H1 (cell line): ENCODE measurements at regions not wholly inside any gene's neighbourhood (a gene's known extent, or its start where the extent isn't known, plus 50 kb on each side); places are given as distances from the start of the nearest gene placed in this dataset.

ENCODE experiments used
- CTCF ChIA-PET: fragments of 300-600 bp; sonication (Branson Sonifier 250); formaldehyde crosslinking; loops from one replicate; lab custom pipeline; 2021; ENCODE audit not compliant: partially characterized antibody; lab: Charles Lee
- POLR2A ChIA-PET: fragments of 300-600 bp; sonication (Branson Sonifier 250); formaldehyde crosslinking; loops from one replicate; lab custom pipeline; 2021; ENCODE audit warnings: inconsistent platforms; ENCODE audit not compliant: partially characterized antibody; lab: Charles Lee
- DNase-seq, 2 experiments: peaks; one replicate each; pipeline versions ENCODE4 v3.0.0 to v3.0.0-alpha.2; 2010 to 2022; ENCODE audit warnings: low spot score in 2 of 2, low read depth in 1 of 2, mixed read lengths in 1 of 2
- FAIRE-seq: peaks from 2 replicates; lab custom pipeline; 2011; peaks lifted over from hg19 to GRCh38; lab: Jason Lieb, UNC
- H2AFZ ChIP-seq: 2 replicates; pipeline ENCODE4 v1.8.1; 2012; ENCODE audit warnings: low read length, inconsistent platforms
- H2AK5ac ChIP-seq: 2 replicates; pipeline ENCODE4 v1.6.1; 2013; ENCODE audit warnings: low read depth, low read length
- H2BK120ac ChIP-seq: replicated peaks from 2 replicates; pipeline ENCODE3; 2013; ENCODE audit warnings: low read depth, low read length, inconsistent platforms
- H2BK12ac ChIP-seq: 2 replicates; pipeline ENCODE4 v1.6.1; 2013; ENCODE audit warnings: low read depth, low read length
- H2BK15ac ChIP-seq: 2 replicates; pipeline ENCODE4 v1.6.1; 2013; ENCODE audit warnings: low read length
- H2BK20ac ChIP-seq: 2 replicates; pipeline ENCODE4 v1.6.1; 2013; ENCODE audit warnings: low read length
- H2BK5ac ChIP-seq: 2 replicates; pipeline ENCODE4 v1.6.1; 2013; ENCODE audit warnings: low read depth, low read length
- H3K14ac ChIP-seq: 2 replicates; pipeline ENCODE4 v1.6.1; 2013; ENCODE audit warnings: inconsistent platforms; ENCODE audit not compliant: insufficient read length
- H3K18ac ChIP-seq: 2 replicates; pipeline ENCODE4 v1.6.1; 2013; ENCODE audit warnings: low read length; ENCODE audit errors: extremely low read depth
- H3K23ac ChIP-seq: 2 replicates; pipeline ENCODE4 v1.6.1; 2013; ENCODE audit warnings: inconsistent platforms; ENCODE audit not compliant: insufficient read length
- H3K23me2 ChIP-seq: 2 replicates; pipeline ENCODE4 v1.6.1; 2013; ENCODE audit warnings: low read depth, low read length
- H3K27ac ChIP-seq: 2 replicates; pipeline ENCODE4 v1.6.1; 2011; ENCODE audit warnings: low read depth, low read length, inconsistent platforms
- H3K27me3 ChIP-seq, 4 experiments: replicated peaks in 1 of 4; 1 replicate in 1 of 4; 2 replicates in 3 of 4; pipeline versions ENCODE4 v1.6.1 to v1.8.1; 2011 to 2013; ENCODE audit warnings: low read length in 3 of 4, mild to moderate bottlenecking in 3 of 4, inconsistent platforms in 2 of 4, mixed read lengths in 2 of 4, moderate library complexity in 1 of 4; ENCODE audit not compliant: control insufficient read depth in 3 of 4, insufficient read depth in 3 of 4; ENCODE audit errors: extremely low read depth in 1 of 4
- H3K36me3 ChIP-seq, 4 experiments: 2 replicates each; pipeline versions ENCODE4 v1.6.1 to v1.8.1; 2011 to 2013; ENCODE audit warnings: mild to moderate bottlenecking in 4 of 4, low read length in 3 of 4, moderate library complexity in 2 of 4, control low read depth in 1 of 4, inconsistent platforms in 1 of 4; ENCODE audit not compliant: insufficient read depth in 4 of 4, control insufficient read depth in 2 of 4
- H3K4ac ChIP-seq: replicated peaks from 2 replicates; pipeline ENCODE3; 2013; ENCODE audit warnings: low read length, low read depth, mixed read lengths, inconsistent platforms; ENCODE audit not compliant: insufficient read length
- H3K4me1 ChIP-seq, 4 experiments: replicated peaks in 1 of 4; 1 replicate in 1 of 4; 2 replicates in 3 of 4; pipeline versions ENCODE4 v1.6.1 to v1.8.1; 2011 to 2013; ENCODE audit warnings: low read length in 3 of 4, inconsistent platforms in 2 of 4, mixed read lengths in 1 of 4; ENCODE audit not compliant: insufficient read depth in 4 of 4, control insufficient read depth in 3 of 4
- H3K4me2 ChIP-seq, 2 experiments: 2 replicates each; pipeline versions ENCODE4 v1.6.1 to v1.8.1; 2011 to 2013; ENCODE audit warnings: low read depth in 2 of 2, low read length in 2 of 2, control low read depth in 1 of 2, inconsistent platforms in 1 of 2, mild to moderate bottlenecking in 1 of 2; ENCODE audit not compliant: insufficient read depth in 1 of 2
- H3K4me3 ChIP-seq, 4 experiments: fragments of 200-600, 300-600 bp in 1 of 4; sonication (generic), shearing (Covaris generic), sonication (Bioruptor Twin) in 1 of 4; 2 replicates each; pipeline versions ENCODE4 v1.5.1 to v1.8.1; 2011 to 2016; ENCODE audit warnings: low read length in 4 of 4, low read depth in 3 of 4, control low read depth in 2 of 4, inconsistent platforms in 2 of 4, mild to moderate bottlenecking in 2 of 4, mixed read lengths in 1 of 4, moderate library complexity in 1 of 4; ENCODE audit not compliant: insufficient read depth in 2 of 4; ENCODE audit errors: extremely low read depth in 1 of 4
- H3K56ac ChIP-seq: replicated peaks from 2 replicates; pipeline ENCODE3; 2013; ENCODE audit warnings: low read depth, mild to moderate bottlenecking, mixed read lengths, low read length, inconsistent platforms; ENCODE audit not compliant: insufficient read length
- H3K79me1 ChIP-seq: 2 replicates; pipeline ENCODE4 v1.6.1; 2013; ENCODE audit warnings: low read depth, low read length, control low read depth
- H3K79me2 ChIP-seq, 2 experiments: 2 replicates each; pipeline versions ENCODE4 v1.6.1 to v1.8.1; 2012 to 2013; ENCODE audit warnings: low read length in 2 of 2, mild to moderate bottlenecking in 2 of 2, inconsistent platforms in 1 of 2; ENCODE audit not compliant: insufficient read depth in 2 of 2, control insufficient read depth in 1 of 2
- H3K9ac ChIP-seq, 4 experiments: replicated peaks in 1 of 4; 1 replicate in 1 of 4; 2 replicates in 3 of 4; pipeline versions ENCODE4 v1.6.1 to v1.8.1; 2011 to 2013; ENCODE audit warnings: low read depth in 3 of 4, low read length in 3 of 4, control low read depth in 2 of 4, mild to moderate bottlenecking in 2 of 4, moderate library complexity in 2 of 4, inconsistent platforms in 1 of 4; ENCODE audit errors: extremely low read depth in 1 of 4
- H3K9me3 ChIP-seq, 2 experiments: 2 replicates each; pipeline versions ENCODE4 v1.6.1 to v1.8.1; 2012 to 2013; ENCODE audit warnings: mild to moderate bottlenecking in 2 of 2, moderate library complexity in 2 of 2, control low read depth in 1 of 2, inconsistent platforms in 1 of 2, low read depth in 1 of 2, low read length in 1 of 2, mixed read lengths in 1 of 2; ENCODE audit not compliant: insufficient read depth in 2 of 2
- H4K20me1 ChIP-seq, 2 experiments: replicated peaks in 1 of 2; 2 replicates each; pipeline versions ENCODE3 to v1.8.1; 2011 to 2013; ENCODE audit warnings: inconsistent platforms in 2 of 2, low read length in 2 of 2, mild to moderate bottlenecking in 1 of 2; ENCODE audit not compliant: insufficient read depth in 2 of 2, control insufficient read depth in 1 of 2
- H4K5ac ChIP-seq: 2 replicates; pipeline ENCODE4 v1.6.1; 2013; ENCODE audit warnings: low read length, low read depth, mixed read lengths, inconsistent platforms; ENCODE audit not compliant: insufficient read length
- H4K8ac ChIP-seq: 2 replicates; pipeline ENCODE4 v1.8.0; 2013; ENCODE audit warnings: mild to moderate bottlenecking, moderate library complexity, low read length, inconsistent platforms; ENCODE audit not compliant: insufficient read depth; ENCODE audit errors: extremely low read depth
- H4K91ac ChIP-seq: replicated peaks from 2 replicates; pipeline ENCODE3; 2013; ENCODE audit warnings: low read length, mixed read lengths, inconsistent platforms; ENCODE audit not compliant: insufficient read length
- PHF8 ChIP-seq: fragments of 200-600 bp; sonication (generic); conservative IDR thresholded peaks from 2 replicates; pipeline ENCODE4 v1.7.1; 2012; ENCODE audit warnings: low read depth, mild to moderate bottlenecking, inconsistent platforms, low read length, moderate library complexity
- TAF7 ChIP-seq: optimal IDR thresholded peaks from 2 replicates; pipeline ENCODE3; 2011; ENCODE audit warnings: low read depth, mild to moderate bottlenecking, inconsistent platforms, low read length, moderate library complexity, borderline replicate concordance
- whole genome bisulfite sequencing, 2 experiments: shearing (Covaris generic) in 1 of 2; methylation state at CpG; one replicate each; pipeline versions ENCODE4 v1.1.6 to v1.1.7; 2013 to 2015; ENCODE audit warnings: low lambda C conversion rate in 2 of 2, mixed read lengths in 2 of 2, inconsistent platforms in 1 of 2, low coverage in 1 of 2, missing lambda C conversion rate in 1 of 2; ENCODE audit not compliant: insufficient replicate concordance in 2 of 2, insufficient coverage in 1 of 2, insufficient read length in 1 of 2; ENCODE audit errors: extremely low coverage in 1 of 2, missing lambda C conversion rate in 1 of 2; 5-methylcytosine and 5-hydroxymethylcytosine counted together

DNA sequence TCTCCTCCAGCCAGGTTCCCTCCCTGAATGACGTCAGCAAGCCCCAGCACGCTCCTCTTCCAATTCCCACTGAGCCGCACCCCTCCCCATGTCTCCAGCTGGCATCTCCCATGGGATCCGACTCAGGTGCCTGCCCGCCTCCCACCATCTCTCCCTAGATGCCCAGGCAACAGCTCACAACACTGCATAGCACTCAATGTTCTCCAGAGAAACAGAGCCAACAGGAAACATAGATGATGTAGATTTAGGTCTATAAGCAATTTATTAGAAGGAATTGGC is 532.3 kb downstream of the BRD1 start:
- Histone ChIP-seq H4K5ac (no peak overlapping the region), H3K36me3 (no peaks in the 10 kb centered on the region), H3K4me3 (no peak overlapping the region), H3K14ac (no peak overlapping the region), H3K79me1 (no peaks in the 10 kb centered on the region), H3K56ac (no peak overlapping the region), H3K4ac (no peak overlapping the region), H3K27me3 (no peaks in the 10 kb centered on the region; a peak in 1 of 7 replicates), H4K91ac (no peak overlapping the region), H2BK120ac (no peak overlapping the region), H2BK5ac (no peak overlapping the region), H3K27ac (no peak overlapping the region), H3K79me2 (no peaks in the 10 kb centered on the region), H2BK20ac (no peak overlapping the region), H3K9ac (no peak overlapping the region), H3K4me1 (peaks cover 0 to 5% (median 2%) of the 10 kb centered on the region in 4 experiments; a peak in 3 of 7 replicates), H4K8ac (no peak overlapping the region), H2AFZ (no peak overlapping the region), H2BK15ac (no peak overlapping the region), H4K20me1 (no peaks in the 10 kb centered on the region), H3K9me3 (no peaks in the 10 kb centered on the region; a peak in 1 of 4 replicates), H3K23me2 (no peaks in the 10 kb centered on the region), H3K18ac (no peak overlapping the region), H3K4me2 (no peak overlapping the region), H2BK12ac (no peak overlapping the region), H3K23ac (no peak overlapping the region), H2AK5ac (no peak overlapping the region)
- WGBS, 2 experiments, result 97% methylated on average over 5 of the region's 5 CpGs; no CpG with 5 or more reads in 1 of the 2 experiments
- no peak for DNase-seq
- TF ChIP-seq TAF7, result no peak
- TF ChIP-seq PHF8, result no peak
- FAIRE-seq, result no peak
- POLR2A ChIA-PET, result no interaction called here
- CTCF ChIA-PET, result interaction anchor here (0.7 to 4.1 kb wide), 3 partner anchors 10 to 54 kb away, joined by 3 to 20 read pairs (median 5); no protein-coding TSS in a partner anchor
